Nephron (organoid): ENCODE measurements at regions not wholly inside any gene's neighbourhood (a gene's known extent, or its start where the extent isn't known, plus 50 kb on each side); places are given as distances from the start of the nearest gene placed in this dataset.

Source experiments
- H3K27ac Mint-ChIP-seq, 3 experiments: 2 replicates each; pipeline ENCODE4 v1.8.0; 2020; ENCODE audit warnings: mixed read lengths in 3 of 3, mild to moderate bottlenecking in 2 of 3, moderate library complexity in 1 of 3
- H3K27me3 Mint-ChIP-seq: 2 replicates; pipeline ENCODE4 v1.8.0; 2021; ENCODE audit warnings: low read depth, mild to moderate bottlenecking, moderate library complexity, mixed read lengths
- H3K36me3 Mint-ChIP-seq: 2 replicates; pipeline ENCODE4 v1.8.0; 2020; ENCODE audit warnings: low read depth, mixed read lengths
- H3K4me1 Mint-ChIP-seq: 2 replicates; pipeline ENCODE4 v1.8.0; 2020; ENCODE audit warnings: mixed read lengths
- H3K4me3 Mint-ChIP-seq, 3 experiments: 2 replicates each; pipeline ENCODE4 v1.8.0; 2020; ENCODE audit warnings: mild to moderate bottlenecking in 3 of 3, mixed read lengths in 3 of 3, moderate library complexity in 2 of 3
- H3K9me3 Mint-ChIP-seq: 2 replicates; pipeline ENCODE4 v1.8.0; 2020; ENCODE audit warnings: mixed read lengths
- CTCF ChIP-seq, 3 experiments: fragments of 200-600 bp; sonication (generic); IDR thresholded peaks; one replicate each; pipeline ENCODE4 v1.5.0; 2021; ENCODE audit warnings: antibody characterized with exemption in 3 of 3; ENCODE audit not compliant: unreplicated experiment in 3 of 3

GRCh38 chr15:60237446-60237845 lies 160.3 kb downstream of the ANXA2 start:
- Mint-ChIP-seq H3K4me3 (no peak overlapping the region), H3K9me3 (peaks cover 15% of the 10 kb centered on the region), H3K36me3 (no peaks in the 10 kb centered on the region), H3K27ac (no peak overlapping the region), H3K4me1 (no peaks in the 10 kb centered on the region), H3K27me3 (no peaks in the 10 kb centered on the region)
- no peak for TF ChIP-seq CTCF (IDR thresholded peaks at IDR 0.05; ENCODE audit: unreplicated experiment in 3 of 3)

GRCh38 chr15:60243769-60244168 lies 154.0 kb downstream of the ANXA2 start:
- Mint-ChIP-seq H3K4me1 (no peaks in the 10 kb centered on the region), H3K36me3 (no peaks in the 10 kb centered on the region), H3K9me3 (peaks cover 19% of the 10 kb centered on the region), H3K4me3 (no peak overlapping the region), H3K27ac (no peak overlapping the region), H3K27me3 (no peaks in the 10 kb centered on the region)
- TF ChIP-seq CTCF (IDR thresholded peaks at IDR 0.05; ENCODE audit: unreplicated experiment in 3 of 3): no peak

- no peak for TF ChIP-seq CTCF (IDR thresholded peaks at IDR 0.05; ENCODE audit: unreplicated experiment in 3 of 3)
- Mint-ChIP-seq H3K36me3 (no peaks in the 10 kb centered on the region), H3K9me3 (peaks cover 13% of the 10 kb centered on the region), H3K4me1 (no peaks in the 10 kb centered on the region), H3K27me3 (peaks cover under 1% of the 10 kb centered on the region), H3K4me3 (no peak overlapping the region), H3K27ac (no peak overlapping the region)
Observed at GRCh38 chr15:60244813-60245212, 153.0 kb downstream of the ANXA2 start.

- peaks cover 8% of the 10 kb centered on the region for H3K27me3 Mint-ChIP-seq
- no peak for TF ChIP-seq CTCF (IDR thresholded peaks at IDR 0.05; ENCODE audit: unreplicated experiment in 3 of 3)
- H3K27ac Mint-ChIP-seq: no peak overlapping the region
Observed at GRCh38 chr15:60250316-60250715, 147.5 kb downstream of the ANXA2 start.

GRCh38 chr15:60251300-60252070 lies 146.3 kb downstream of the ANXA2 start:
- Mint-ChIP-seq H3K4me3 (no peak overlapping the region), H3K27ac (no peak overlapping the region), H3K36me3 (no peaks in the 10 kb centered on the region), H3K9me3 (no peaks in the 10 kb centered on the region), H3K27me3 (peaks cover 8% of the 10 kb centered on the region), H3K4me1 (no peaks in the 10 kb centered on the region)
- no peak for TF ChIP-seq CTCF (IDR thresholded peaks at IDR 0.05; ENCODE audit: unreplicated experiment in 3 of 3)

More at GRCh38 chr15:60250316-60250715, 147.5 kb downstream of the ANXA2 start:
- no peaks in the 10 kb centered on the region for H3K4me1 Mint-ChIP-seq
- H3K4me3 Mint-ChIP-seq: no peak overlapping the region
- no peaks in the 10 kb centered on the region for H3K36me3 Mint-ChIP-seq
- no peaks in the 10 kb centered on the region for H3K9me3 Mint-ChIP-seq

GRCh38 chr15:60254416-60254815 lies 143.4 kb downstream of the ANXA2 start:
- Mint-ChIP-seq H3K27me3 (peaks cover 25% of the 10 kb centered on the region), H3K36me3 (no peaks in the 10 kb centered on the region), H3K9me3 (no peaks in the 10 kb centered on the region), H3K4me3 (no peak overlapping the region), H3K27ac (no peak overlapping the region), H3K4me1 (no peaks in the 10 kb centered on the region)
- no peak for TF ChIP-seq CTCF (IDR thresholded peaks at IDR 0.05; ENCODE audit: unreplicated experiment in 3 of 3)
